ENCODE measurements at regions not wholly inside any gene's neighbourhood (a gene's known extent, or its start where the extent isn't known, plus 50 kb on each side); places are given as distances from the start of the nearest gene placed in this dataset.
"Not testable (repeated sequence)": the region's sequence is repeated elsewhere in the genome, so short reads cannot be mapped to it uniquely, and the experiment has no call there.

DNA sequence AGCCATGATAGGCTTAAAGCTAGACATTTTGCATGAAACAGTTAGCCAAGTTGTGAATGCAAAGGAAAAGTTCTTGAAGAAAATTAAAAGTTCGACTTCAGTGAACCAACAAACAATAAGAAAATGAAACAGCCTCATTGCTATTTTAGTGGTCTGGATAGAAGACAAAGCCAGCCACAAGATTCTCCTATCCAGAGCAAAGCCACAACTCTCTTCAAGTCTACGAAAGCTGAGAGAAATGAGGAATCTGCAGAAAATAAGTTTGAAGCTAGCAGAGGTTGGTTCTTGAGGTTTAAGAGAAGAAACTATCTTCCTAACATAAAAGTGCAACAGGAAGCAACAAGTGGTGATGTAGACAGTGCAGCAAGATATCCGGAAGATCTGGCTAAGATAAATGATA is 271.4 kb upstream of the GRM3 start:
- TF ChIP-seq GABPA (IDR thresholded peaks at IDR 0.05 in 1 of 2, conservative IDR thresholded peaks at IDR 0.05 in 1 of 2) (no peak), HNF4A (conservative IDR thresholded peaks at IDR 0.05) (no peak), YY1 (IDR thresholded peaks at IDR 0.05) (no peak), RXRA (IDR thresholded peaks at IDR 0.05) (no peak), HNF4G (IDR thresholded peaks at IDR 0.05) (no peak), SP1 (IDR thresholded peaks at IDR 0.05) (no peak), JUND (IDR thresholded peaks at IDR 0.05) (no peak), FOXA1 (IDR thresholded peaks at IDR 0.05) (no peak)
- TF ChIP-seq, protein P1, sequence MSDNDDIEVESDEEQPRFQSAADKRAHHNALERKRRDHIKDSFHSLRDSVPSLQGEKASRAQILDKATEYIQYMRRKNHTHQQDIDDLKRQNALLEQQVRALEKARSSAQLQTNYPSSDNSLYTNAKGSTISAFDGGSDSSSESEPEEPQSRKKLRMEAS (IDR thresholded peaks at IDR 0.05), result no peak
- Histone ChIP-seq H3K27me3 (ENCODE audit: control insufficient read depth in 4 of 4, insufficient read depth in 4 of 4, low read length in 3 of 4) (no peaks in the 10 kb centered on the region), H3K27ac (ENCODE audit: low read depth in 1 of 2, low read length in 2 of 2) (no peak overlapping the region), H3K9me3 (ENCODE audit: control insufficient read depth in 4 of 4, low read length in 3 of 4) (no peaks in the 10 kb centered on the region), H3K4me1 (ENCODE audit: control insufficient read depth in 4 of 4, insufficient read depth in 4 of 4, low read length in 3 of 4) (no peaks in the 10 kb centered on the region), H3K9ac (ENCODE audit: low read depth in 1 of 2, low read length in 2 of 2) (no peak overlapping the region), H3K4me3 (ENCODE audit: low read depth in 1 of 3, low read length in 3 of 3) (no peak overlapping the region), H3K36me3 (ENCODE audit: control insufficient read depth in 4 of 4, insufficient read depth in 3 of 4, low read depth in 1 of 4, low read length in 3 of 4) (no peaks in the 10 kb centered on the region)
- WGBS, result 60% methylated on average over 3 of the region's 3 CpGs
- DNase-seq (ENCODE audit: low spot score), result no peak

DNA sequence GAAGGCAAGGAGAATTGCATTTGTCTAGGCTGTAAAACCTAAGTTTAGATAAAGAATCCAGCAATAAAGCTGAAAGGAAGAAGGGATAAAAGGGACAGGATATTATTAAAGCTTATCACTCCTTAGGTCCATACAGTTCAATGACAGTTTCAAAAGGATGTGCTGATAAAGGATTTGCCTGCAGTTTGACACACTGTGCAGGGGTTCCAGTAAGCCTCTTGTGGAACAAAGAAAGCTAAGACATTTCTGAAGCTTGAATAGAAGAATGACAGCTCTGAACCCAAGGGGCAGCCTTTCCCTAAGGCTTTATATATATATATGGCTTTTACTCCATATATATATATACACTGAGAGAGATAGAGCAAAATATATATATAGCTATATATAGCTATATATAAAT is 276.8 kb upstream of the GRM3 start:
- TF ChIP-seq YY1 (IDR thresholded peaks at IDR 0.05) (no peak), FOXA1 (IDR thresholded peaks at IDR 0.05) (no peak), EGR1 (IDR thresholded peaks at IDR 0.05; ENCODE audit: low read depth in 2 of 2) (no peak), FOXA2 (IDR thresholded peaks at IDR 0.05) (no peak), RAD21 (IDR thresholded peaks at IDR 0.05) (no peak), SP1 (IDR thresholded peaks at IDR 0.05) (no peak), HNF4G (IDR thresholded peaks at IDR 0.05) (no peak), TAF1 (conservative IDR thresholded peaks at IDR 0.05) (no peak)
- TF ChIP-seq, protein P2, sequence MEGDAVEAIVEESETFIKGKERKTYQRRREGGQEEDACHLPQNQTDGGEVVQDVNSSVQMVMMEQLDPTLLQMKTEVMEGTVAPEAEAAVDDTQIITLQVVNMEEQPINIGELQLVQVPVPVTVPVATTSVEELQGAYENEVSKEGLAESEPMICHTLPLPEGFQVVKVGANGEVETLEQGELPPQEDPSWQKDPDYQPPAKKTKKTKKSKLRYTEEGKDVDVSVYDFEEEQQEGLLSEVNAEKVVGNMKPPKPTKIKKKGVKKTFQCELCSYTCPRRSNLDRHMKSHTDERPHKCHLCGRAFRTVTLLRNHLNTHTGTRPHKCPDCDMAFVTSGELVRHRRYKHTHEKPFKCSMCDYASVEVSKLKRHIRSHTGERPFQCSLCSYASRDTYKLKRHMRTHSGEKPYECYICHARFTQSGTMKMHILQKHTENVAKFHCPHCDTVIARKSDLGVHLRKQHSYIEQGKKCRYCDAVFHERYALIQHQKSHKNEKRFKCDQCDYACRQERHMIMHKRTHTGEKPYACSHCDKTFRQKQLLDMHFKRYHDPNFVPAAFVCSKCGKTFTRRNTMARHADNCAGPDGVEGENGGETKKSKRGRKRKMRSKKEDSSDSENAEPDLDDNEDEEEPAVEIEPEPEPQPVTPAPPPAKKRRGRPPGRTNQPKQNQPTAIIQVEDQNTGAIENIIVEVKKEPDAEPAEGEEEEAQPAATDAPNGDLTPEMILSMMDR (IDR thresholded peaks at IDR 0.05; ENCODE audit: low read depth, low read length, missing input control), result no peak
- TF ChIP-seq, protein P3, sequence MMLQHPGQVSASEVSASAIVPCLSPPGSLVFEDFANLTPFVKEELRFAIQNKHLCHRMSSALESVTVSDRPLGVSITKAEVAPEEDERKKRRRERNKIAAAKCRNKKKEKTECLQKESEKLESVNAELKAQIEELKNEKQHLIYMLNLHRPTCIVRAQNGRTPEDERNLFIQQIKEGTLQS (IDR thresholded peaks at IDR 0.05), result no peak
- TF ChIP-seq, protein P4, sequence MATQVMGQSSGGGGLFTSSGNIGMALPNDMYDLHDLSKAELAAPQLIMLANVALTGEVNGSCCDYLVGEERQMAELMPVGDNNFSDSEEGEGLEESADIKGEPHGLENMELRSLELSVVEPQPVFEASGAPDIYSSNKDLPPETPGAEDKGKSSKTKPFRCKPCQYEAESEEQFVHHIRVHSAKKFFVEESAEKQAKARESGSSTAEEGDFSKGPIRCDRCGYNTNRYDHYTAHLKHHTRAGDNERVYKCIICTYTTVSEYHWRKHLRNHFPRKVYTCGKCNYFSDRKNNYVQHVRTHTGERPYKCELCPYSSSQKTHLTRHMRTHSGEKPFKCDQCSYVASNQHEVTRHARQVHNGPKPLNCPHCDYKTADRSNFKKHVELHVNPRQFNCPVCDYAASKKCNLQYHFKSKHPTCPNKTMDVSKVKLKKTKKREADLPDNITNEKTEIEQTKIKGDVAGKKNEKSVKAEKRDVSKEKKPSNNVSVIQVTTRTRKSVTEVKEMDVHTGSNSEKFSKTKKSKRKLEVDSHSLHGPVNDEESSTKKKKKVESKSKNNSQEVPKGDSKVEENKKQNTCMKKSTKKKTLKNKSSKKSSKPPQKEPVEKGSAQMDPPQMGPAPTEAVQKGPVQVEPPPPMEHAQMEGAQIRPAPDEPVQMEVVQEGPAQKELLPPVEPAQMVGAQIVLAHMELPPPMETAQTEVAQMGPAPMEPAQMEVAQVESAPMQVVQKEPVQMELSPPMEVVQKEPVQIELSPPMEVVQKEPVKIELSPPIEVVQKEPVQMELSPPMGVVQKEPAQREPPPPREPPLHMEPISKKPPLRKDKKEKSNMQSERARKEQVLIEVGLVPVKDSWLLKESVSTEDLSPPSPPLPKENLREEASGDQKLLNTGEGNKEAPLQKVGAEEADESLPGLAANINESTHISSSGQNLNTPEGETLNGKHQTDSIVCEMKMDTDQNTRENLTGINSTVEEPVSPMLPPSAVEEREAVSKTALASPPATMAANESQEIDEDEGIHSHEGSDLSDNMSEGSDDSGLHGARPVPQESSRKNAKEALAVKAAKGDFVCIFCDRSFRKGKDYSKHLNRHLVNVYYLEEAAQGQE (IDR thresholded peaks at IDR 0.05), result no peak
- H3K4me1 ChIP-seq (ENCODE audit: control insufficient read depth in 4 of 4, insufficient read depth in 4 of 4, low read length in 3 of 4), result no peaks in the 10 kb centered on the region
- no peak for DNase-seq (ENCODE audit: low spot score)

DNA sequence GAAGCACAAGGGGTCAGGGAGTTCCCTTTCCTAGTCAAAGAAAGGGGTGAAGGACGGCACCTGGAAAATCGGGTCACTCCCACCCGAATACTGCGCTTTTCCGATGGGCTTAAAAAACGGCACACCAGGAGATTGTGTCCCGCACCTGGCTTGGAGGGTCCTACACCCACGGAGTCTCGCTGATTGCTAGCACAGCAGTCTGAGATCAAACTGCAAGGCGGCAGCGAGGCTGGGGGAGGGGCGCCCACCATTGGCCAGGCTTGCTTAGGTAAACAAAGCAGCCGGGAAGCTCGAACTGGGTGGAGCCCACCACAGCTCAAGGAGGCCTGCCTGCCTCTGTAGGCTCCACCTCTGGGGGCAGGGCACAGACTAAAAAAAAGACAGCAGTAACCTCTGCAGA is 303.3 kb upstream of the GRM3 start:
- 87% methylated on average over 9 of the region's 14 CpGs for WGBS
- not testable (repeated sequence) for H3K4me1 ChIP-seq (ENCODE audit: control insufficient read depth in 4 of 4, insufficient read depth in 4 of 4, low read length in 3 of 4); H3K4me3 ChIP-seq (ENCODE audit: low read depth in 1 of 3, low read length in 3 of 3); H3K36me3 ChIP-seq (ENCODE audit: control insufficient read depth in 4 of 4, insufficient read depth in 3 of 4, low read depth in 1 of 4, low read length in 3 of 4); H3K27me3 ChIP-seq (ENCODE audit: control insufficient read depth in 4 of 4, insufficient read depth in 4 of 4, low read length in 3 of 4); H3K9me3 ChIP-seq (ENCODE audit: control insufficient read depth in 4 of 4, low read length in 3 of 4); H3K27ac ChIP-seq (ENCODE audit: low read depth in 1 of 2, low read length in 2 of 2); DNase-seq (ENCODE audit: low spot score); H3K9ac ChIP-seq (ENCODE audit: low read depth in 1 of 2, low read length in 2 of 2)

More for the DNA sequence above, 276.8 kb upstream of the GRM3 start:
- Histone ChIP-seq H3K9me3 (ENCODE audit: control insufficient read depth in 4 of 4, low read length in 3 of 4) (no peaks in the 10 kb centered on the region), H3K36me3 (ENCODE audit: control insufficient read depth in 4 of 4, insufficient read depth in 3 of 4, low read depth in 1 of 4, low read length in 3 of 4) (no peaks in the 10 kb centered on the region), H3K9ac (ENCODE audit: low read depth in 1 of 2, low read length in 2 of 2) (no peak overlapping the region), H3K27me3 (ENCODE audit: control insufficient read depth in 4 of 4, insufficient read depth in 4 of 4, low read length in 3 of 4) (no peaks in the 10 kb centered on the region), H3K27ac (ENCODE audit: low read depth in 1 of 2, low read length in 2 of 2) (no peak overlapping the region), H3K4me3 (ENCODE audit: low read depth in 1 of 3, low read length in 3 of 3) (no peak overlapping the region)

Data from liver (tissue), 8 donors.